ENCODE measurements at regions not wholly inside any gene's neighbourhood (a gene's known extent, or its start where the extent isn't known, plus 50 kb on each side); places are given as distances from the start of the nearest gene placed in this dataset.
A peak's percentile ranks its signal among the peaks of the same experiment; 100 is the strongest.

- Mint-ChIP-seq H3K27me3 (no peaks in the 10 kb centered on the region), H3K36me3 (no peaks in the 10 kb centered on the region), H3K9me3 (no peaks in the 10 kb centered on the region), H3K4me3 (no peak overlapping the region), H3K4me1 (peaks cover 20% of the 10 kb centered on the region), H3K27ac (no peak overlapping the region)
Measured at GRCh38 chrX:10021461-10022272, 54.5 kb downstream of the CLDN34 start.

- no peaks in the 10 kb centered on the region for H3K36me3 Mint-ChIP-seq
- H3K4me3 Mint-ChIP-seq: no peak overlapping the region
- H3K27me3 Mint-ChIP-seq: no peaks in the 10 kb centered on the region
- H3K27ac Mint-ChIP-seq: no peak overlapping the region
- no peaks in the 10 kb centered on the region for H3K9me3 Mint-ChIP-seq
- H3K4me1 Mint-ChIP-seq: peaks cover 14% of the 10 kb centered on the region
Measured at GRCh38 chrX:10022273-10022541, 55.0 kb downstream of the CLDN34 start.

DNA sequence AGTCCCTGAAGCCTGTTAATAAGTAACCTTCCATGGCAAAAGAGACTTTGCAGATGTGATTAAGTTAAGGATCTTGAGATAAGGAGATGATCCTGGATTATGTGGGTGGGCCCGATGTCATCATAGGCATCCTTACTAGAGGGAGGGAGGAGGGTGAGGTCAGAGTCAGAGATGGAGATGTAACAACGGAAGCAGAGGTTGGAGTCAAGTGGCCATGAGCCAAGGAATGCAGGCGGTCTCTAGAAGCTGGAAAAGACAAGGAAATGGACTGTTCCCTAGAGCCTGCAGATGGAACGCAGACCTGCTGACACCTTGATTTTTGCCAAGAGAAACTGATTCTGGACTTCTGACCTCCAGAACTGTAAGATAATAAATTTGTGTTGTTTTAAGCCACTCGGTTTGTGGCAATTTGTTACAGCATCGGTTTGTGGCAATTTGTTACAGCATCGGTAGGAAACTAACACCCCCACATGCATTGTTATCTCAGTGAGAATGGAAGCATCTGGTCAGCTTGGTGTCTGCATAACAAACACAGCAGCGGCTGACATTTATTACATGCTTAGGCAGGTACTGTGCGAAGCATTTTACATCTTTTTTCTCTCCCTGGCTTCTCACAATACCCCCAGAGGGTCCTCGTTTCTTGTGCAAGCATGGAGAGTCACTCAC lies 55.6 kb downstream of the CLDN34 start:
- H3K4me1 Mint-ChIP-seq: peaks cover 11% of the 10 kb centered on the region
- no peaks in the 10 kb centered on the region for H3K27me3 Mint-ChIP-seq
- H3K27ac Mint-ChIP-seq: no peak overlapping the region
- H3K9me3 Mint-ChIP-seq: no peaks in the 10 kb centered on the region
- H3K4me3 Mint-ChIP-seq: no peak overlapping the region
- H3K36me3 Mint-ChIP-seq: no peaks in the 10 kb centered on the region

DNA sequence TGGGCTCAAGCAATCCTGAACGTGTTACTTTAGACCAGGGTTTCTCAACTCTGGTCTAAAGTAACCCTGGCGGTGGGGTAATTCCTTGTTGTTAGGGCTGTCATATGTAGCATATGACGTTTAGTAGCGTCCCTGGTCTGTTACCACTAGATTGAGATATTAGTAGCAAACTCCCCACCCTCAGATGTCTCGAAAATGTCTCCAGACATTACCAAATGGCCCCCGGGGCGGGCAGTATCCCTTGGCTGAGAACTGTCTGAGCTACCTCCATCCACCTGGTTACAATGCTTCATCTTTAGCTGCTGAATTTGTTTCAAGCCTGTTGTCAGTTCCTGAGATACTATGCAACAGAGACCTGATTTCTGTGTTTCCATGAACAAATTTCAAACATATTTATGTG lies 56.7 kb downstream of the CLDN34 start:
- no peak overlapping the region for H3K4me3 Mint-ChIP-seq
- no peaks in the 10 kb centered on the region for H3K9me3 Mint-ChIP-seq
- H3K4me1 Mint-ChIP-seq: peaks cover 4% of the 10 kb centered on the region
- no peak overlapping the region for H3K27ac Mint-ChIP-seq
- no peaks in the 10 kb centered on the region for H3K36me3 Mint-ChIP-seq
- H3K27me3 Mint-ChIP-seq: no peaks in the 10 kb centered on the region

GRCh38 chrX:10025742-10026493 lies 58.8 kb downstream of the CLDN34 start:
- no peak overlapping the region for H3K4me3 Mint-ChIP-seq
- H3K36me3 Mint-ChIP-seq: no peaks in the 10 kb centered on the region
- H3K27me3 Mint-ChIP-seq: no peaks in the 10 kb centered on the region
- no peaks in the 10 kb centered on the region for H3K9me3 Mint-ChIP-seq
- peaks cover 4% of the 10 kb centered on the region for H3K4me1 Mint-ChIP-seq
- H3K27ac Mint-ChIP-seq: no peak overlapping the region

GRCh38 chrX:10028283-10029104 lies 61.3 kb downstream of the CLDN34 start:
- no peak overlapping the region for H3K4me3 Mint-ChIP-seq
- H3K4me1 Mint-ChIP-seq: peaks cover 3% of the 10 kb centered on the region
- no peaks in the 10 kb centered on the region for H3K36me3 Mint-ChIP-seq
- H3K27ac Mint-ChIP-seq: no peak overlapping the region
- H3K27me3 Mint-ChIP-seq: no peaks in the 10 kb centered on the region
- H3K9me3 Mint-ChIP-seq: no peaks in the 10 kb centered on the region

GRCh38 chrX:10030570-10030969 lies 63.4 kb downstream of the CLDN34 start:
- H3K27me3 Mint-ChIP-seq: no peaks in the 10 kb centered on the region

DNA sequence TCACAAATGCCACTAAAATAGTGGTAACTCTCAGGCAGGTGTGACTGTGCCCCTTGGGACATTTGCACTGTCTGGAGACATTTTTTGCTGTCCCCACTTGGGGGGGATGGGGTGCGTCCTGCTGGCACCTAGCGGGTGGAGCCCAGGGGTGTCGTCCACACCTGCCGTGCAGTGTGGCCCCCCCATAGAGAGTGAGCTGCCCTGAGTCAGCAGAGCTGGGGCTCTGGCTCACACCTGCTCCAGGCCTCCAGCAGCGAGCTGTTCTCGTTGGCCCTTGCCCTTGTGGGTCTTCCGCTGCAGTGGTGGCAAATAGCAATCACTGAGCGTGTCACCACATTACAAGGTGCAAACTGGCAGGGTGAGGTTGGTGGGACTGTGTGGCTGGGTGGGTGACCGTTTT lies 64.6 kb downstream of the CLDN34 start:
- no peaks in the 10 kb centered on the region for H3K27me3 Mint-ChIP-seq
- no peaks in the 10 kb centered on the region for H3K9me3 Mint-ChIP-seq
- no peak overlapping the region for H3K4me3 Mint-ChIP-seq
- peaks cover 12% of the 10 kb centered on the region for H3K4me1 Mint-ChIP-seq
- peaks cover 2% of the 10 kb centered on the region for H3K36me3 Mint-ChIP-seq
- no peak overlapping the region for H3K27ac Mint-ChIP-seq

More at GRCh38 chrX:10030570-10030969, 63.4 kb downstream of the CLDN34 start:
- Mint-ChIP-seq H3K9me3 (no peaks in the 10 kb centered on the region), H3K36me3 (no peaks in the 10 kb centered on the region), H3K4me1 (peaks cover 12% of the 10 kb centered on the region), H3K27ac (no peak overlapping the region), H3K4me3 (no peak overlapping the region)

- Mint-ChIP-seq H3K9me3 (no peaks in the 10 kb centered on the region), H3K27ac (no peak overlapping the region), H3K27me3 (no peaks in the 10 kb centered on the region), H3K36me3 (peaks cover 2% of the 10 kb centered on the region), H3K4me1 (peaks cover 12% of the 10 kb centered on the region), H3K4me3 (no peak overlapping the region)
Measured at GRCh38 chrX:10032147-10032546, 65.0 kb downstream of the CLDN34 start.

DNA sequence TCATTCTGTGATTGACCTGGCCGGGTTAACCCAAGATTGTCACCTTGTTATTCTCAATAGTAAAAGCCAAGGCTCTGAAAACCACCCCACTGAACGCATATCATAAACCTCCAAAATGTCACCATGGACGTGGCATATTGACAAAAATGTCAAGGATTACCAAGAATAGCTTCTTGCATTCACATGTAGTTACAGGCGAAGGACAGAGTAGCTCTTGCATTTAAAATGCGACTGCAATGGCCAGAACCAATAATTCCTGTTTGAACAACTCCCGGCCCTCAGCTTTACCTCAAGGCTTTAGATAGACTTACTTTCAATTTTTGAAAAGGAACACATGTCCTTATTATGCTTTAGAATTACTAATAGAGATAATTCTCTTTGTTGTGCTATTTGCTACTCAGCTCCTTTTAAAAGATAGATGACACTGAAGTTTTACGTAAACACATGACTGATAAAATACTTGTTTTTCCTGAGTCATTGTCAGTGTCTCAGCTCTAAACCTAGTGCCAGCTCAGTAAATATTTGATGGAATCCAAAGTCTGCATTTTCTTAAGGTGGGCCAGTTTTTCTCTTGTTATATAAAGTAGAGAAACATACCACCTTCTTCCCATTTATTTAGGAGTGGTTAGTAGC lies 66.3 kb downstream of the CLDN34 start:
- Mint-ChIP-seq H3K4me3 (no peak overlapping the region), H3K4me1 (peaks cover 12% of the 10 kb centered on the region), H3K9me3 (no peaks in the 10 kb centered on the region), H3K36me3 (peaks cover 2% of the 10 kb centered on the region), H3K27me3 (no peaks in the 10 kb centered on the region), H3K27ac (no peak overlapping the region)

DNA sequence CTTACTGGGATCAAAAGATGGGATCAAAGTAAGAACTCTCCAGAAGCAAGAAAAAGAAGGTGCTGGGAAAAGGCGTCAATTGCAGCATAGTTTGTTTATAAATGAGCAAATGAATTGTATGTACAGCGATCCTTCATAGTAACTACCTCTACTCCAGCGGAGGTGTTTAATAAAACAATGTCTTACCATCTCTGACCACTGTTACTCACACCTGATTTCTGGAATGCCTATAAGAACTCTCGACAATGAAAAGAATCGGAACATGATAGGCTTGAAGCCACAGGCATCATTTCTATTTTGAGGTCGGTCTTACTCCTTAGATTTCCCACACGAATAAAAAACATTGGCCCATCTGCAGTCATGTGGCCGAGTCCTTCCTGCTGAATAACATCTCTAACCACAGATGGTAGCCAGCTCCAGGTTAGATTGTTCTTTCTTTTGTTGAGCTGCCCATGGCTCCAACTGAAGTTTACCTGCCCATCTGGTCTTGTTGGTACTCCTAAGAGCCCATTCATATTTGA lies 67.6 kb downstream of the CLDN34 start:
- H3K27ac Mint-ChIP-seq: no peak overlapping the region
- no peak overlapping the region for H3K4me3 Mint-ChIP-seq
- H3K4me1 Mint-ChIP-seq: peaks cover 14% of the 10 kb centered on the region
- H3K9me3 Mint-ChIP-seq: no peaks in the 10 kb centered on the region
- no peaks in the 10 kb centered on the region for H3K27me3 Mint-ChIP-seq
- peaks cover 2% of the 10 kb centered on the region for H3K36me3 Mint-ChIP-seq

- Mint-ChIP-seq H3K4me3 (no peak overlapping the region), H3K4me1 (peaks cover 16% of the 10 kb centered on the region), H3K36me3 (peaks cover 2% of the 10 kb centered on the region), H3K9me3 (no peaks in the 10 kb centered on the region), H3K27ac (no peak overlapping the region), H3K27me3 (no peaks in the 10 kb centered on the region)
Measured at GRCh38 chrX:10038585-10038984, 71.4 kb downstream of the CLDN34 start.

GRCh38 chrX:10039821-10040793 lies 72.9 kb downstream of the CLDN34 start:
- Mint-ChIP-seq H3K27me3 (no peaks in the 10 kb centered on the region), H3K4me3 (no peak overlapping the region), H3K4me1 (peaks cover 9% of the 10 kb centered on the region), H3K27ac (peak overlapping the region; percentile 35), H3K36me3 (peaks cover 2% of the 10 kb centered on the region), H3K9me3 (no peaks in the 10 kb centered on the region)

DNA sequence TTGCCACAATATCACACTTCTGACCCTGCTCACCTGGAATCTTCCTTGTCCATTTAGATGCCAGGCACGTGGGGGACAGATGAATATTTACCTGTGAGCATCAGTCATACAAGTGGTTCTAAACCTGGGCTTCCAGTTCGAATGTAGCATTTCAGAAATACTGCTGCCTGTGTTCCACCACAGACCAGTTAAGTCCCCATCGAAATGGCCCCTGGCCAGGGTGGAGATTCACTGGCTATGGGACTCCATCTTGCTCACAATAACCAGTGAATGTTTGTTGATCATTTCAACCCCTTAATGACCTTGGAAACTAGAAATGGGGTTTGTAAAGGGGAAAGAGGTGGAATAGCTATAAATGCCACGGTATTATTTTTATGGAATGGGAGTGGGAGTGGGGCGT lies 73.8 kb downstream of the CLDN34 start:
- H3K4me3 Mint-ChIP-seq: no peak overlapping the region
- H3K27ac Mint-ChIP-seq: no peak overlapping the region
- H3K36me3 Mint-ChIP-seq: peaks cover 2% of the 10 kb centered on the region
- H3K4me1 Mint-ChIP-seq: peaks cover 7% of the 10 kb centered on the region
- H3K9me3 Mint-ChIP-seq: no peaks in the 10 kb centered on the region
- no peaks in the 10 kb centered on the region for H3K27me3 Mint-ChIP-seq
